ENCODE measurements at regions not wholly inside any gene's neighbourhood (a gene's known extent, or its start where the extent isn't known, plus 50 kb on each side); places are given as distances from the start of the nearest gene placed in this dataset.

GRCh38 chr16:80113873-80114574, 426.8 kb upstream of the DYNLRB2 start:
- TF ChIP-seq POLR2A (IDR thresholded peaks at IDR 0.05) = no peak
- no peak for TF ChIP-seq CTCF (IDR thresholded peaks at IDR 0.05)
- no peak for TF ChIP-seq POLR2AphosphoS5 (IDR thresholded peaks at IDR 0.05)
- TF ChIP-seq EP300 (IDR thresholded peaks at IDR 0.05) = no peak
- H3K4me1 ChIP-seq = no peaks in the 10 kb centered on the region
- H3K36me3 ChIP-seq = no peaks in the 10 kb centered on the region
- no peak overlapping the region for H3K27ac ChIP-seq
- no peaks in the 10 kb centered on the region for H3K27me3 ChIP-seq
- H3K4me3 ChIP-seq = no peak overlapping the region
- H3K9me3 ChIP-seq = peaks cover 0 to 6% (median 0%) of the 10 kb centered on the region in 3 donors
- 47 to 49% methylated on average over 4 of the region's 4 CpGs for WGBS, 2 donors (ENCODE audit: low coverage in 1 of 2)
- no peak for ATAC-seq

- no peaks in the 10 kb centered on the region for H3K27me3 ChIP-seq
- H3K4me1 ChIP-seq = no peaks in the 10 kb centered on the region
- TF ChIP-seq CTCF (IDR thresholded peaks at IDR 0.05) = no peak
- no peak for TF ChIP-seq POLR2A (IDR thresholded peaks at IDR 0.05)
- no peak for TF ChIP-seq EP300 (IDR thresholded peaks at IDR 0.05)
- no peak for TF ChIP-seq POLR2AphosphoS5 (IDR thresholded peaks at IDR 0.05)
- no peak overlapping the region for H3K4me3 ChIP-seq
- no peaks in the 10 kb centered on the region for H3K9me3 ChIP-seq
- H3K27ac ChIP-seq = no peak overlapping the region
- H3K36me3 ChIP-seq = no peaks in the 10 kb centered on the region
- no peak for ATAC-seq
- 70 to 82% methylated on average over 5 to 7 of the region's 7 CpGs for whole genome bisulfite sequencing, 2 donors (ENCODE audit: low coverage in 1 of 2)
Measured at GRCh38 chr16:80109581-80109980, 431.2 kb upstream of the DYNLRB2 start.

GRCh38 chr16:80107900-80108299, 432.9 kb upstream of the DYNLRB2 start:
- no peaks in the 10 kb centered on the region for H3K9me3 ChIP-seq
- 90 to 97% methylated on average over 3 of the region's 3 CpGs for WGBS, 2 donors (ENCODE audit: low coverage in 1 of 2)
- H3K27ac ChIP-seq = no peak overlapping the region
- H3K27me3 ChIP-seq = no peaks in the 10 kb centered on the region
- H3K36me3 ChIP-seq = no peaks in the 10 kb centered on the region
- ATAC-seq = no peak
- no peaks in the 10 kb centered on the region for H3K4me1 ChIP-seq
- TF ChIP-seq POLR2A (IDR thresholded peaks at IDR 0.05) = no peak
- TF ChIP-seq POLR2AphosphoS5 (IDR thresholded peaks at IDR 0.05) = no peak
- no peak for TF ChIP-seq EP300 (IDR thresholded peaks at IDR 0.05)
- no peak for TF ChIP-seq CTCF (IDR thresholded peaks at IDR 0.05)
- H3K4me3 ChIP-seq = no peak overlapping the region

GRCh38 chr16:80105751-80106150, 435.0 kb upstream of the DYNLRB2 start:
- Histone ChIP-seq H3K36me3 (no peaks in the 10 kb centered on the region), H3K4me3 (no peak overlapping the region), H3K9me3 (peaks cover 0 to 7% (median 0%) of the 10 kb centered on the region in 3 donors), H3K27ac (no peak overlapping the region), H3K4me1 (no peaks in the 10 kb centered on the region), H3K27me3 (no peaks in the 10 kb centered on the region)
- TF ChIP-seq POLR2AphosphoS5 (IDR thresholded peaks at IDR 0.05) (no peak), POLR2A (IDR thresholded peaks at IDR 0.05) (no peak), CTCF (IDR thresholded peaks at IDR 0.05) (no peak), EP300 (IDR thresholded peaks at IDR 0.05) (no peak)
- WGBS, 2 donors (ENCODE audit: low coverage in 1 of 2) = 60 to 100% methylated on average over 1 of the region's 1 CpG
- no peak for ATAC-seq

- no peak overlapping the region for H3K27ac ChIP-seq
- ATAC-seq = no peak
- TF ChIP-seq POLR2A (IDR thresholded peaks at IDR 0.05) (no peak), CTCF (IDR thresholded peaks at IDR 0.05) (no peak), POLR2AphosphoS5 (IDR thresholded peaks at IDR 0.05) (no peak), EP300 (IDR thresholded peaks at IDR 0.05) (no peak)
- H3K4me3 ChIP-seq = no peak overlapping the region
- H3K27me3 ChIP-seq = no peaks in the 10 kb centered on the region
- no peaks in the 10 kb centered on the region for H3K36me3 ChIP-seq
- H3K9me3 ChIP-seq = peaks cover 0 to 7% (median 0%) of the 10 kb centered on the region in 3 donors
- WGBS, 2 donors (ENCODE audit: low coverage in 1 of 2) = 74 to 84% methylated on average over 3 to 5 of the region's 5 CpGs
- no peaks in the 10 kb centered on the region for H3K4me1 ChIP-seq
Measured at GRCh38 chr16:80105160-80105559, 435.6 kb upstream of the DYNLRB2 start.
